Panc1 (cell line): ENCODE measurements at regions not wholly inside any gene's neighbourhood (a gene's known extent, or its start where the extent isn't known, plus 50 kb on each side); places are given as distances from the start of the nearest gene placed in this dataset.

Source experiments
- ATAC-seq: fragments of 200-7000 bp; cut with Tn5 transposase; 2 replicates; pipeline ENCODE4 v1.9.1; 2020; ENCODE audit warnings: mild to moderate bottlenecking, moderate library complexity
- BruUV-seq: library from RNA; stranded (reverse); fragments of 400-500 nt; replicated peaks from 2 replicates; lab custom pipeline; 2021; lab: Mats Ljungman, UMichigan
- CTCF ChIA-PET: fragments of 300-600 bp; sonication (Branson Sonifier 250); formaldehyde crosslinking; loops from one replicate; lab custom pipeline; 2022; ENCODE audit warnings: antibody characterized with exemption; lab: Charles Lee
- POLR2A ChIA-PET: fragments of 300-600 bp; sonication (Branson Sonifier 250); formaldehyde crosslinking; loops from one replicate; lab custom pipeline; 2022; ENCODE audit warnings: antibody characterized with exemption; lab: Charles Lee
- DNase-seq: peaks from one replicate; pipeline ENCODE4 v3.0.0-alpha.2; 2010; ENCODE audit warnings: low read depth, low spot score
- H3K27ac ChIP-seq: 2 replicates; pipeline ENCODE4 v1.5.1; 2011; ENCODE audit warnings: mild to moderate bottlenecking, low read length, inconsistent platforms
- H3K27me3 ChIP-seq: fragments of 200-500 bp; sonication (Bioruptor generic); 2 replicates; pipeline ENCODE4 v1.6.0; 2014; ENCODE audit warnings: low read length, inconsistent platforms; ENCODE audit not compliant: control insufficient read depth, insufficient read depth
- H3K36me3 ChIP-seq: fragments of 200-500 bp; sonication (Bioruptor generic); 2 replicates; pipeline ENCODE4 v1.5.1; 2014; ENCODE audit warnings: inconsistent platforms, mild to moderate bottlenecking, low read length, moderate library complexity; ENCODE audit not compliant: control insufficient read depth, insufficient read depth
- H3K4me1 ChIP-seq: 2 replicates; pipeline ENCODE4 v1.5.1; 2011; ENCODE audit warnings: inconsistent platforms, mild to moderate bottlenecking, low read length, moderate library complexity; ENCODE audit not compliant: control insufficient read depth, insufficient read depth
- H3K4me3 ChIP-seq, 2 experiments: 2 replicates each; pipeline ENCODE4 v1.5.1; 2011 to 2012; ENCODE audit warnings: low read depth in 2 of 2, low read length in 2 of 2, mild to moderate bottlenecking in 2 of 2, inconsistent platforms in 1 of 2, moderate library complexity in 1 of 2
- H3K9me3 ChIP-seq: fragments of 200-500 bp; sonication (Bioruptor generic); 2 replicates; pipeline ENCODE4 v1.5.1; 2014; ENCODE audit warnings: low read depth, mild to moderate bottlenecking, inconsistent platforms, low read length, moderate library complexity; ENCODE audit not compliant: control insufficient read depth, insufficient read depth
- POLR2AphosphoS5 ChIP-seq: IDR thresholded peaks from 2 replicates; pipeline ENCODE4 v1.6.1; 2012; ENCODE audit warnings: mild to moderate bottlenecking, low read depth, low read length, moderate library complexity
- REST ChIP-seq, 2 experiments: IDR thresholded peaks; 2 replicates each; pipeline ENCODE4 v1.6.1; 2011 to 2012; ENCODE audit warnings: low read depth in 2 of 2, control low read depth in 1 of 2, low read length in 1 of 2, mild to moderate bottlenecking in 1 of 2, moderate library complexity in 1 of 2; ENCODE audit not compliant: insufficient read depth in 1 of 2
- SIN3A ChIP-seq: IDR thresholded peaks from 2 replicates; pipeline ENCODE4 v1.6.1; 2012; ENCODE audit warnings: low read depth, mild to moderate bottlenecking, low read length, moderate library complexity, borderline replicate concordance; ENCODE audit not compliant: insufficient read depth
- TCF7L2 ChIP-seq: IDR thresholded peaks from 2 replicates; pipeline ENCODE4 v1.6.1; 2011; ENCODE audit warnings: mild to moderate bottlenecking, low read depth, low read length, inconsistent platforms
- in situ Hi-C: cut with HindIII; loops from 2 replicates; pipeline ENCODE4 v1.10.0; 2016; ENCODE audit warnings: low sequenced_read_pairs, low pct_unique_long_range_greater_than_20kb
- intact Hi-C: fragments of 100-400 bp; cut with micrococcal nuclease; formaldehyde crosslinking; loops from one replicate; pipeline ENCODE4 v1.10.0; 2022; ENCODE audit not compliant: unreplicated experiment
- TF ChIP-seq, protein P1 (sequence below): fragments of 450-650 bp; IDR thresholded peaks from 2 replicates; pipeline ENCODE4 v1.5.1; 2017; ENCODE audit warnings: mild to moderate bottlenecking

- ATAC-seq (no peak), DNase-seq (no peak)
- intact Hi-C loops (no loop called here), in situ Hi-C loops (no loop called here)
- Histone ChIP-seq H3K9me3 (no peaks in the 10 kb centered on the region), H3K27ac (no peak overlapping the region), H3K27me3 (no peaks in the 10 kb centered on the region), H3K4me3 (no peak overlapping the region), H3K36me3 (no peaks in the 10 kb centered on the region), H3K4me1 (no peaks in the 10 kb centered on the region)
- ChIA-PET POLR2A (no interaction called here), CTCF (no interaction called here)
- TF ChIP-seq SIN3A (no peak), TCF7L2 (no peak), REST (IDR thresholded peaks at IDR 0.05; ENCODE audit: insufficient read depth in 1 of 2, low read depth in 2 of 2, low read length in 1 of 2) (no peak), POLR2AphosphoS5 (no peak)
- TF ChIP-seq, protein P1, sequence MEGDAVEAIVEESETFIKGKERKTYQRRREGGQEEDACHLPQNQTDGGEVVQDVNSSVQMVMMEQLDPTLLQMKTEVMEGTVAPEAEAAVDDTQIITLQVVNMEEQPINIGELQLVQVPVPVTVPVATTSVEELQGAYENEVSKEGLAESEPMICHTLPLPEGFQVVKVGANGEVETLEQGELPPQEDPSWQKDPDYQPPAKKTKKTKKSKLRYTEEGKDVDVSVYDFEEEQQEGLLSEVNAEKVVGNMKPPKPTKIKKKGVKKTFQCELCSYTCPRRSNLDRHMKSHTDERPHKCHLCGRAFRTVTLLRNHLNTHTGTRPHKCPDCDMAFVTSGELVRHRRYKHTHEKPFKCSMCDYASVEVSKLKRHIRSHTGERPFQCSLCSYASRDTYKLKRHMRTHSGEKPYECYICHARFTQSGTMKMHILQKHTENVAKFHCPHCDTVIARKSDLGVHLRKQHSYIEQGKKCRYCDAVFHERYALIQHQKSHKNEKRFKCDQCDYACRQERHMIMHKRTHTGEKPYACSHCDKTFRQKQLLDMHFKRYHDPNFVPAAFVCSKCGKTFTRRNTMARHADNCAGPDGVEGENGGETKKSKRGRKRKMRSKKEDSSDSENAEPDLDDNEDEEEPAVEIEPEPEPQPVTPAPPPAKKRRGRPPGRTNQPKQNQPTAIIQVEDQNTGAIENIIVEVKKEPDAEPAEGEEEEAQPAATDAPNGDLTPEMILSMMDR: no peak
- BruUV-seq: no TSS peak
These were observed 55.7 kb upstream of the TANC1 start for GRCh38 chr2:158912765-158913164.

- CTCF ChIA-PET: no interaction called here
- no peak overlapping the region for H3K27ac ChIP-seq
- no TSS peak for BruUV-seq
- POLR2A ChIA-PET: no interaction called here
- ATAC-seq (no peak), DNase-seq (no peak)
- in situ Hi-C loops (no loop called here), intact Hi-C loops (no loop called here)
- no peaks in the 10 kb centered on the region for H3K9me3 ChIP-seq
- H3K27me3 ChIP-seq: no peaks in the 10 kb centered on the region
- no peak overlapping the region for H3K4me3 ChIP-seq
- TF ChIP-seq TCF7L2 (no peak), SIN3A (no peak), POLR2AphosphoS5 (no peak), REST (IDR thresholded peaks at IDR 0.05; ENCODE audit: insufficient read depth in 1 of 2, low read depth in 2 of 2, low read length in 1 of 2) (no peak)
- TF ChIP-seq, protein P1: no peak
- H3K36me3 ChIP-seq: no peaks in the 10 kb centered on the region
- H3K4me1 ChIP-seq: no peaks in the 10 kb centered on the region
These were observed 54.4 kb upstream of the TANC1 start for GRCh38 chr2:158914066-158914465.
